Astrocyte of the cerebellum (primary cell): ENCODE measurements at regions not wholly inside any gene's neighbourhood (a gene's known extent, or its start where the extent isn't known, plus 50 kb on each side); places are given as distances from the start of the nearest gene placed in this dataset.

Experiments used
- DNase-seq: peaks from one replicate; pipeline ENCODE4 v3.0.0-alpha.2; 2011; ENCODE audit warnings: low read depth
- H3K4me3 ChIP-seq: 2 replicates; pipeline ENCODE4 v1.5.1; 2011; ENCODE audit warnings: mild to moderate bottlenecking, low read depth, low read length, moderate library complexity
- in situ Hi-C: cut with HindIII; loops from 2 replicates; pipeline ENCODE4 v1.10.0; 2017; ENCODE audit warnings: low sequenced_read_pairs
- TF ChIP-seq, protein P1 (sequence below): IDR thresholded peaks from 2 replicates; pipeline ENCODE4 v1.5.1; 2012; ENCODE audit warnings: low read length, low read depth, moderate library complexity, mild to moderate bottlenecking; ENCODE audit errors: missing control alignments

DNA sequence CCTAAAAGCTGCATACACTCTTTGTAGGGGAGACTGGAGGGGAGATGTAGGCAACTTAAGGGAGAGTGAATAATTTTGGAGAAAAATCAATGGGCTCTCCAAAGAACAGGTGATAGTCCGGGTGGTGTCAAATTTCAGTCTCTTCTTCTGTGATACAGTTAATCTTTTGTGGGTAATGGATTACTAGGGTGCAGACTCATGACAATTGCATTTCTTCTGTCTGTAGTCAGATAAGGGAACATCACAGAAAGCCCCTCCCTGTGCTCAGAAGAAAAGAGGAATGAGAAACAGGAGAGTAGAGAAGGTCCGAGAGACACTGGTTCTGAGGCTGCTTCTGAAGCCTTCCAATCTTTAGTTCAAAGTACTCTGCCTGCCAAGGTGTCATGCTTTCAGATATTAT lies 1140.7 kb upstream of the LRRN3 start:
- TF ChIP-seq, protein P1, sequence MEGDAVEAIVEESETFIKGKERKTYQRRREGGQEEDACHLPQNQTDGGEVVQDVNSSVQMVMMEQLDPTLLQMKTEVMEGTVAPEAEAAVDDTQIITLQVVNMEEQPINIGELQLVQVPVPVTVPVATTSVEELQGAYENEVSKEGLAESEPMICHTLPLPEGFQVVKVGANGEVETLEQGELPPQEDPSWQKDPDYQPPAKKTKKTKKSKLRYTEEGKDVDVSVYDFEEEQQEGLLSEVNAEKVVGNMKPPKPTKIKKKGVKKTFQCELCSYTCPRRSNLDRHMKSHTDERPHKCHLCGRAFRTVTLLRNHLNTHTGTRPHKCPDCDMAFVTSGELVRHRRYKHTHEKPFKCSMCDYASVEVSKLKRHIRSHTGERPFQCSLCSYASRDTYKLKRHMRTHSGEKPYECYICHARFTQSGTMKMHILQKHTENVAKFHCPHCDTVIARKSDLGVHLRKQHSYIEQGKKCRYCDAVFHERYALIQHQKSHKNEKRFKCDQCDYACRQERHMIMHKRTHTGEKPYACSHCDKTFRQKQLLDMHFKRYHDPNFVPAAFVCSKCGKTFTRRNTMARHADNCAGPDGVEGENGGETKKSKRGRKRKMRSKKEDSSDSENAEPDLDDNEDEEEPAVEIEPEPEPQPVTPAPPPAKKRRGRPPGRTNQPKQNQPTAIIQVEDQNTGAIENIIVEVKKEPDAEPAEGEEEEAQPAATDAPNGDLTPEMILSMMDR, result no peak
- no peak for DNase-seq
- in situ Hi-C loops, result no loop called here
- no peak overlapping the region for H3K4me3 ChIP-seq

GRCh38 chr7:109950821-109951564 lies 1139.9 kb upstream of the LRRN3 start:
- TF ChIP-seq, protein P1, result no peak
- DNase-seq, result no peak
- H3K4me3 ChIP-seq, result no peak overlapping the region
- in situ Hi-C loops, result no loop called here

- in situ Hi-C loops, result no loop called here
- no peak for DNase-seq
- TF ChIP-seq, protein P1, result no peak
- H3K4me3 ChIP-seq, result no peak overlapping the region
Observed at GRCh38 chr7:109951565-109951928, 1139.4 kb upstream of the LRRN3 start.

- no peak overlapping the region for H3K4me3 ChIP-seq
- no peak for DNase-seq
- in situ Hi-C loops, result no loop called here
- TF ChIP-seq, protein P1, result no peak
Observed at GRCh38 chr7:109955986-109956385, 1134.9 kb upstream of the LRRN3 start.

- TF ChIP-seq, protein P1, result no peak
- no peak for DNase-seq
- H3K4me3 ChIP-seq, result no peak overlapping the region
- in situ Hi-C loops, result no loop called here
Observed at GRCh38 chr7:109956916-109957315, 1134.0 kb upstream of the LRRN3 start.

DNA sequence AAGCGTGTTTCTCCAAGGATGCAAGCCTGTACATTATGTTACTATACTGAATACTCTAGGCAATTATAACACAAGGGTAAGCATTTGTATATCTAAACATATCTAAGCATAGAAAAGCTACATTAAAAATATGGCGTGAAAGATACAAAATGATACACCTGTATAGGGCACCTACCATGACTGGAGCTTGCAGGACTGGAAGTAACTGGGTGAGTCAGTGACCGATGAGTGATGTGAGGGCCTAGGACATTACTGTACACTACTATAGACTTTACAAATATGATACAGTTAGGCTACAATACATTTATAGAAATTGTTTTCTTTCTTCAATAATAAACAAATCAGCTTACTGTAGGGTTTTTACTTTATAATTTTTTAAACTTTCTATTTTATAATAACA lies 1127.2 kb upstream of the LRRN3 start:
- H3K4me3 ChIP-seq, result no peak overlapping the region
- DNase-seq, result no peak
- in situ Hi-C loops, result no loop called here
- TF ChIP-seq, protein P1, result no peak
